SK-N-SH (cell line): ENCODE measurements at regions not wholly inside any gene's neighbourhood (a gene's known extent, or its start where the extent isn't known, plus 50 kb on each side); places are given as distances from the start of the nearest gene placed in this dataset.
"Not testable (repeated sequence)": the region's sequence is repeated elsewhere in the genome, so short reads cannot be mapped to it uniquely, and the experiment has no call there.

Experiments
- CTCF ChIA-PET: fragments of 300-600, 350-600 bp; formaldehyde crosslinking; extraction: SDS; loops from one replicate; lab custom pipeline; 2021; lab: Yijun Ruan, JAX
- POLR2A ChIA-PET: fragments of 350-600 bp; sonication (Branson Sonifier 250); formaldehyde crosslinking; extraction: SDS; loops from one replicate; lab custom pipeline; 2020; ENCODE audit warnings: antibody characterized with exemption, inconsistent platforms; lab: Yijun Ruan, JAX
- DNase-seq: peaks from one replicate; pipeline ENCODE4 v3.0.0; 2012
- H2AFZ ChIP-seq: fragments of 200-600 bp; sonication (generic); 2 replicates; pipeline ENCODE4 v1.8.1; 2016; ENCODE audit warnings: antibody characterized with exemption, mild to moderate bottlenecking, low read depth
- H3F3A ChIP-seq: fragments of 200-600 bp; sonication (generic); replicated peaks from 2 replicates; pipeline ENCODE3; 2016; ENCODE audit warnings: antibody characterized with exemption, mild to moderate bottlenecking; ENCODE audit not compliant: insufficient read depth
- H3K27ac ChIP-seq, 2 experiments: fragments of 200-500 bp in 1 of 2; fragments of 200-600 bp in 1 of 2; sonication (Bioruptor generic) in 1 of 2; sonication (generic), shearing (Covaris generic) in 1 of 2; 2 replicates each; pipeline versions ENCODE4 v1.5.1 to v1.6.1; 2014 to 2016; ENCODE audit warnings: low read depth in 2 of 2, inconsistent platforms in 1 of 2, low read length in 1 of 2, mild to moderate bottlenecking in 1 of 2, mixed read lengths in 1 of 2
- H3K27me3 ChIP-seq: fragments of 200-600 bp; sonication (generic), shearing (Covaris generic); 2 replicates; pipeline ENCODE4 v1.6.1; 2016; ENCODE audit warnings: mixed run types; ENCODE audit not compliant: insufficient read depth
- H3K36me3 ChIP-seq, 2 experiments: fragments of 200-500 bp in 1 of 2; fragments of 200-600 bp in 1 of 2; sonication (Bioruptor generic) in 1 of 2; sonication (generic) in 1 of 2; replicated peaks in 1 of 2; 2 replicates each; pipeline versions ENCODE3 to v1.5.1; 2014 to 2016; ENCODE audit warnings: low read length in 1 of 2, mild to moderate bottlenecking in 1 of 2; ENCODE audit not compliant: insufficient read depth in 2 of 2, control insufficient read depth in 1 of 2
- H3K4me1 ChIP-seq, 2 experiments: fragments of 200-500 bp in 1 of 2; fragments of 200-600 bp in 1 of 2; sonication (Bioruptor generic) in 1 of 2; sonication (generic), shearing (Covaris generic) in 1 of 2; 2 replicates each; pipeline versions ENCODE4 v1.5.1 to v1.6.1; 2014 to 2016; ENCODE audit warnings: low read depth in 1 of 2, low read length in 1 of 2, mixed run types in 1 of 2; ENCODE audit not compliant: insufficient read depth in 2 of 2, control insufficient read depth in 1 of 2
- H3K4me2 ChIP-seq: fragments of 200-600 bp; sonication (generic), shearing (Covaris generic); 2 replicates; pipeline ENCODE4 v1.6.1; 2017; ENCODE audit warnings: mixed run types
- H3K4me3 ChIP-seq, 2 experiments: fragments of 200-500 bp in 1 of 2; fragments of 200-600 bp in 1 of 2; sonication (Bioruptor generic) in 1 of 2; sonication (generic), shearing (Covaris generic) in 1 of 2; 2 replicates each; pipeline versions ENCODE4 v1.5.1 to v1.8.1; 2014 to 2016; ENCODE audit warnings: low read depth in 2 of 2, inconsistent platforms in 1 of 2, low read length in 1 of 2, mild to moderate bottlenecking in 1 of 2, mixed read lengths in 1 of 2, moderate library complexity in 1 of 2
- H3K79me2 ChIP-seq: fragments of 200-600 bp; sonication (generic); 2 replicates; pipeline ENCODE4 v1.8.1; 2017; ENCODE audit warnings: mild to moderate bottlenecking; ENCODE audit not compliant: insufficient read depth
- H3K9ac ChIP-seq: fragments of 200-600 bp; sonication (generic); 2 replicates; pipeline ENCODE4 v1.6.1; 2017; ENCODE audit warnings: mixed run types
- H3K9me2 ChIP-seq: fragments of 200-600 bp; sonication (generic); 2 replicates; pipeline ENCODE4 v1.6.1; 2017; ENCODE audit warnings: mixed run types
- H3K9me3 ChIP-seq: fragments of 200-600 bp; sonication (generic); 2 replicates; pipeline ENCODE4 v1.6.1; 2017; ENCODE audit warnings: mixed run types, mild to moderate bottlenecking, moderate library complexity
- H4K20me1 ChIP-seq: fragments of 200-600 bp; sonication (generic); 2 replicates; pipeline ENCODE4 v1.6.1; 2017; ENCODE audit warnings: mild to moderate bottlenecking, mixed run types; ENCODE audit not compliant: insufficient read depth
- ELF1 ChIP-seq: IDR thresholded peaks from 2 replicates; pipeline ENCODE4 v1.4.0; 2012
- FOSL2 ChIP-seq: IDR thresholded peaks from 2 replicates; pipeline ENCODE4 v1.4.0; 2012; ENCODE audit warnings: low read depth, mild to moderate bottlenecking, moderate library complexity, borderline replicate concordance
- GABPA ChIP-seq: IDR thresholded peaks from 2 replicates; pipeline ENCODE4 v1.4.0; 2012; ENCODE audit warnings: low read depth, mild to moderate bottlenecking
- GATA2 ChIP-seq: sonication (generic); formaldehyde crosslinking; IDR thresholded peaks from 2 replicates; pipeline ENCODE4 v1.5.0; 2020; ENCODE audit warnings: mild to moderate bottlenecking, missing genetic modification reagents
- JUND ChIP-seq: IDR thresholded peaks from 2 replicates; pipeline ENCODE4 v1.4.0; 2012
- MXI1 ChIP-seq: IDR thresholded peaks from 2 replicates; pipeline ENCODE4 v1.6.1; 2012; ENCODE audit warnings: mild to moderate bottlenecking, low read depth, low read length, improper control_type of control experiment
- NFIC ChIP-seq: IDR thresholded peaks from 2 replicates; pipeline ENCODE4 v1.4.0; 2012; ENCODE audit warnings: borderline replicate concordance
- NRF1 ChIP-seq: IDR thresholded peaks from 2 replicates; pipeline ENCODE4 v1.6.1; 2012; ENCODE audit warnings: low read depth, mild to moderate bottlenecking, low read length
- RAD21 ChIP-seq: IDR thresholded peaks from 2 replicates; pipeline ENCODE4 v1.6.1; 2012; ENCODE audit warnings: mild to moderate bottlenecking, low read length
- TAF1 ChIP-seq: IDR thresholded peaks from 2 replicates; pipeline ENCODE4 v1.6.1; 2012; ENCODE audit warnings: low read depth, mild to moderate bottlenecking, low read length, moderate library complexity, borderline replicate concordance
- TCF12 ChIP-seq: IDR thresholded peaks from 2 replicates; pipeline ENCODE4 v1.4.0; 2012
- WGBS: methylation state at CpG from one replicate; pipeline ENCODE4 v1.1.6; 2017; ENCODE audit warnings: low lambda C conversion rate; 5-methylcytosine and 5-hydroxymethylcytosine counted together
- TF ChIP-seq, protein P1 (sequence below): IDR thresholded peaks from 2 replicates; pipeline ENCODE4; 2012
- TF ChIP-seq, protein P2 (sequence below): IDR thresholded peaks from 2 replicates; pipeline ENCODE4 v1.6.1; 2012; ENCODE audit warnings: mild to moderate bottlenecking, low read depth, low read length, moderate library complexity
- TF ChIP-seq, protein P3 (sequence below): fragments of 150-350 bp; IDR thresholded peaks from 2 replicates; pipeline ENCODE4 v1.6.1; 2017; ENCODE audit warnings: antibody characterized with exemption, low read length, low read depth, borderline replicate concordance

DNA sequence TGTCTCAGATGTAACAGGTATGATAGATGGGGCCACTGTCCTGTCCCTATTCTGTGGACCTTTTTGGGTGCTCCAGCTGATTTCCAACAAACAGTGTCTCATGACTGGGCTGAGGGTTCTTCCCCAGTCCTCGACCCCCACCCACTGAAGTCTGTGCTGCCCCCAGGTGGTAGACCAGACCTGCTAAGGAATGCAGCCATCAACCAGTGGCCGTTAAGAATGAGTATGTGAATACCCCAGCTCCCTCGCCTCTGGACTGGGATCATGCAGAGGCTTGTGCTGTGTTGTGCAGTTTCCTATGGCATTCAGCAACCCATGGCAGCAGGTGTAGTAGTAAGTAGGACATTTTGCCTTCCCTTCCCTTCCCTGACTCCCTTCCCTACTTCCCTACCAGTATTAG, 183.1 kb upstream of the KAZN start:
- WGBS: no CpG with 5 or more reads among the region's 3 CpGs
- H3K4me2 ChIP-seq: no peak overlapping the region
- no peaks in the 10 kb centered on the region for H3F3A ChIP-seq
- DNase-seq: peak; percentile 33
- H3K9me2 ChIP-seq: no peaks in the 10 kb centered on the region
- no peaks in the 10 kb centered on the region for H3K27me3 ChIP-seq
- no peaks in the 10 kb centered on the region for H3K36me3 ChIP-seq
- POLR2A ChIA-PET: no interaction called here
- no peak overlapping the region for H3K9ac ChIP-seq
- H3K4me1 ChIP-seq: no peaks in the 10 kb centered on the region
- no peaks in the 10 kb centered on the region for H4K20me1 ChIP-seq
- no peak overlapping the region for H2AFZ ChIP-seq
- no peaks in the 10 kb centered on the region for H3K9me3 ChIP-seq
- peak; percentile 20; the same call in 1 of the 2 replicates for TF ChIP-seq RAD21
- TF ChIP-seq, protein P1, sequence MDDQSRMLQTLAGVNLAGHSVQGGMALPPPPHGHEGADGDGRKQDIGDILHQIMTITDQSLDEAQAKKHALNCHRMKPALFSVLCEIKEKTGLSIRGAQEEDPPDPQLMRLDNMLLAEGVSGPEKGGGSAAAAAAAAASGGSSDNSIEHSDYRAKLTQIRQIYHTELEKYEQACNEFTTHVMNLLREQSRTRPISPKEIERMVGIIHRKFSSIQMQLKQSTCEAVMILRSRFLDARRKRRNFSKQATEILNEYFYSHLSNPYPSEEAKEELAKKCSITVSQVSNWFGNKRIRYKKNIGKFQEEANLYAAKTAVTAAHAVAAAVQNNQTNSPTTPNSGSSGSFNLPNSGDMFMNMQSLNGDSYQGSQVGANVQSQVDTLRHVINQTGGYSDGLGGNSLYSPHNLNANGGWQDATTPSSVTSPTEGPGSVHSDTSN: no peak
- no peak overlapping the region for H3K27ac ChIP-seq
- H3K4me3 ChIP-seq: no peak overlapping the region
- no peaks in the 10 kb centered on the region for H3K79me2 ChIP-seq
- CTCF ChIA-PET: interaction anchor here (1.3 kb wide), 1 partner anchor 302 kb away, joined by 6 read pairs; no protein-coding TSS in a partner anchor

DNA sequence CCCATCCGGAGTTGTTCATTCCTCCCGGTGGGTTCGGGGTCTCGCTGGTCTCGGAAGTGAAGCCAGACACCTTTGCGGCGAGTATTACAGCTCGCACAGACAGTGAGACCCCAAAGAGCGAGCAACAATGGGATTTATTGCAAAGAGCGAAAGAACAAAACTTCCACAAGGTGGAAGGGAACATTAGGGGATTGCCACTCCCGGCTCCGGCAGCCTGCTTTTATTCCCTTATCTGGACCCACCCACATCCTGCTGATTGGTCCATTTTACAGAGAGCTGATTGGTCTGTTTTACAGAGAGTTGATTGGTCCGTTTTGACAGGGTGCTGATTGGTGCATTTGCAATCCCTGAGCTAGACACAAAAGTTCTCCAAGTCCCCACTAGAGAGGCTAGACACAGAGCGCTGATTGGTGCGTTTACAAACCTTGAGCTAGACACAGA, 178.7 kb upstream of the KAZN start:
- H4K20me1 ChIP-seq, H3K27ac ChIP-seq, H3K4me2 ChIP-seq, H3K36me3 ChIP-seq, H3K4me1 ChIP-seq, H3K27me3 ChIP-seq, DNase-seq, H3K79me2 ChIP-seq, H3K9me3 ChIP-seq, H3K9ac ChIP-seq, CTCF ChIA-PET, H3K4me3 ChIP-seq, H3F3A ChIP-seq, H3K9me2 ChIP-seq, POLR2A ChIA-PET, H2AFZ ChIP-seq: not testable (repeated sequence)
- 50% methylated on average over 14 of the region's 15 CpGs for WGBS

DNA sequence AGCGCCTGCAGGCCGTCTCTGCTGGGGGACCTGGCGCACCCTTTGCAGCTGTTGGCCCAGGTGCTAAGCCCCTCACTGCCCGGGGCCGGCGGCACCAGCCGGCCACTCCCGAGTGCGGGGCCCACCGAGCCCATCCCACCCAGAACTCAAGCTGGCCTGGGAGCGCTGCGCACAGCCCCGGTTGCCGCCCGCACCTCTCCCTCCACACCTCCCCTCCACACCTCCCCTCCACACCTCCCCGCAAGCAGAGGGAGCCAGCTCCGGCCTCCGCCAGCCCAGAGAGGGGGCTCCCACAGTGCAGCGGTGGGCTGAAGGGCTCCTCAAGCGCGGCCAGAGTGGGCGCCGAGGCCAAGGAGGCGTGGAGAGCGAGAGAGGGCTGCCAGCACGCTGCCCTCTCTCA, 177.8 kb upstream of the KAZN start:
- POLR2A ChIA-PET: no interaction called here
- no peak overlapping the region for H3K4me2 ChIP-seq
- H3K9me2 ChIP-seq: no peaks in the 10 kb centered on the region
- no peak overlapping the region for H3K9ac ChIP-seq
- H4K20me1 ChIP-seq: no peaks in the 10 kb centered on the region
- WGBS: 43% methylated on average over 14 of the region's 26 CpGs
- H3F3A ChIP-seq: no peaks in the 10 kb centered on the region
- H2AFZ ChIP-seq: no peak overlapping the region
- no peak overlapping the region for H3K4me3 ChIP-seq
- H3K27ac ChIP-seq: no peak overlapping the region
- no peaks in the 10 kb centered on the region for H3K4me1 ChIP-seq
- H3K79me2 ChIP-seq: no peaks in the 10 kb centered on the region
- no peaks in the 10 kb centered on the region for H3K9me3 ChIP-seq
- no peak for TF ChIP-seq FOSL2
- TF ChIP-seq GATA2 (CRISPR knock-in tag): no peak
- TF ChIP-seq MXI1: no peak
- no peak for TF ChIP-seq JUND
- TF ChIP-seq, protein P2, sequence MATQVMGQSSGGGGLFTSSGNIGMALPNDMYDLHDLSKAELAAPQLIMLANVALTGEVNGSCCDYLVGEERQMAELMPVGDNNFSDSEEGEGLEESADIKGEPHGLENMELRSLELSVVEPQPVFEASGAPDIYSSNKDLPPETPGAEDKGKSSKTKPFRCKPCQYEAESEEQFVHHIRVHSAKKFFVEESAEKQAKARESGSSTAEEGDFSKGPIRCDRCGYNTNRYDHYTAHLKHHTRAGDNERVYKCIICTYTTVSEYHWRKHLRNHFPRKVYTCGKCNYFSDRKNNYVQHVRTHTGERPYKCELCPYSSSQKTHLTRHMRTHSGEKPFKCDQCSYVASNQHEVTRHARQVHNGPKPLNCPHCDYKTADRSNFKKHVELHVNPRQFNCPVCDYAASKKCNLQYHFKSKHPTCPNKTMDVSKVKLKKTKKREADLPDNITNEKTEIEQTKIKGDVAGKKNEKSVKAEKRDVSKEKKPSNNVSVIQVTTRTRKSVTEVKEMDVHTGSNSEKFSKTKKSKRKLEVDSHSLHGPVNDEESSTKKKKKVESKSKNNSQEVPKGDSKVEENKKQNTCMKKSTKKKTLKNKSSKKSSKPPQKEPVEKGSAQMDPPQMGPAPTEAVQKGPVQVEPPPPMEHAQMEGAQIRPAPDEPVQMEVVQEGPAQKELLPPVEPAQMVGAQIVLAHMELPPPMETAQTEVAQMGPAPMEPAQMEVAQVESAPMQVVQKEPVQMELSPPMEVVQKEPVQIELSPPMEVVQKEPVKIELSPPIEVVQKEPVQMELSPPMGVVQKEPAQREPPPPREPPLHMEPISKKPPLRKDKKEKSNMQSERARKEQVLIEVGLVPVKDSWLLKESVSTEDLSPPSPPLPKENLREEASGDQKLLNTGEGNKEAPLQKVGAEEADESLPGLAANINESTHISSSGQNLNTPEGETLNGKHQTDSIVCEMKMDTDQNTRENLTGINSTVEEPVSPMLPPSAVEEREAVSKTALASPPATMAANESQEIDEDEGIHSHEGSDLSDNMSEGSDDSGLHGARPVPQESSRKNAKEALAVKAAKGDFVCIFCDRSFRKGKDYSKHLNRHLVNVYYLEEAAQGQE: no peak
- no peak for TF ChIP-seq NFIC
- TF ChIP-seq ELF1: no peak
- TF ChIP-seq GABPA: no peak
- TF ChIP-seq NRF1: no peak
- TF ChIP-seq TAF1: no peak
- no peak for TF ChIP-seq TCF12
- TF ChIP-seq, protein P3, sequence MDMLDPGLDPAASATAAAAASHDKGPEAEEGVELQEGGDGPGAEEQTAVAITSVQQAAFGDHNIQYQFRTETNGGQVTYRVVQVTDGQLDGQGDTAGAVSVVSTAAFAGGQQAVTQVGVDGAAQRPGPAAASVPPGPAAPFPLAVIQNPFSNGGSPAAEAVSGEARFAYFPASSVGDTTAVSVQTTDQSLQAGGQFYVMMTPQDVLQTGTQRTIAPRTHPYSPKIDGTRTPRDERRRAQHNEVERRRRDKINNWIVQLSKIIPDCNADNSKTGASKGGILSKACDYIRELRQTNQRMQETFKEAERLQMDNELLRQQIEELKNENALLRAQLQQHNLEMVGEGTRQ: no peak
- TF ChIP-seq, all 33 proteins: peak for 0
- no peaks in the 10 kb centered on the region for H3K27me3 ChIP-seq
- H3K36me3 ChIP-seq: no peaks in the 10 kb centered on the region
- no peak for DNase-seq
- CTCF ChIA-PET: interaction anchor here (1.3 kb wide), 1 partner anchor 23 kb away, joined by 3 read pairs; no protein-coding TSS in a partner anchor
